K562 (cell line): ENCODE measurements at regions not wholly inside any gene's neighbourhood (a gene's known extent, or its start where the extent isn't known, plus 50 kb on each side); places are given as distances from the start of the nearest gene placed in this dataset.

Source experiments
- ATAC-seq: fragments of 200-7000 bp; cut with Tn5 transposase; 3 replicates; pipeline ENCODE4 v1.9.1; 2020; ENCODE audit warnings: moderate library complexity
- BruUV-seq: library from RNA; stranded (reverse); fragments of 400-500 nt; replicated peaks from 2 replicates; lab custom pipeline; 2021; lab: Mats Ljungman, UMichigan
- CTCF ChIA-PET: fragments of 300-600 bp; formaldehyde crosslinking; extraction: SDS; loops from one replicate; lab custom pipeline; 2021; ENCODE audit warnings: low intra/inter-chr PET ratio; lab: Yijun Ruan, JAX
- POLR2A ChIA-PET: fragments of 300-600, 350-650 bp; sonication (Branson Sonifier 250); formaldehyde crosslinking; extraction: SDS; loops from one replicate; lab custom pipeline; 2021; ENCODE audit warnings: antibody characterized with exemption, inconsistent platforms; lab: Yijun Ruan, JAX
- DNase-seq, 4 experiments: peaks; one replicate each; pipeline versions ENCODE4 v3.0.0 to v3.0.0-alpha.2; 2011 to 2018; ENCODE audit warnings: low spot score in 3 of 4, mixed read lengths in 3 of 4; ENCODE audit errors: extremely low read depth in 1 of 4
- FAIRE-seq: peaks from 2 replicates; lab custom pipeline; 2011; peaks lifted over from hg19 to GRCh38; lab: Jason Lieb, UNC
- H2AFZ ChIP-seq: 2 replicates; pipeline ENCODE4 v1.6.0; 2011; ENCODE audit warnings: low read depth, low read length, control low read depth, inconsistent platforms
- H3K27ac ChIP-seq: fragments of 200-600 bp; 3 replicates; pipeline ENCODE4 v1.8.0; 2011; ENCODE audit warnings: low read depth, mild to moderate bottlenecking, control low read depth, inconsistent platforms, low read length, moderate library complexity, mixed read lengths; ENCODE audit errors: extremely low read depth
- H3K27me3 ChIP-seq, 2 experiments: fragments of 300-600 bp in 1 of 2; 2 replicates in 1 of 2; 3 replicates in 1 of 2; pipeline versions ENCODE4 v1.6.0 to v1.8.0; 2011; ENCODE audit warnings: inconsistent platforms in 2 of 2, low read length in 2 of 2, mild to moderate bottlenecking in 1 of 2, mixed read lengths in 1 of 2, moderate library complexity in 1 of 2; ENCODE audit not compliant: control insufficient read depth in 2 of 2, insufficient read depth in 2 of 2
- H3K36me3 ChIP-seq: fragments of 300-600 bp; 3 replicates; pipeline ENCODE4 v1.8.0; 2011; ENCODE audit warnings: mild to moderate bottlenecking, low read length, inconsistent platforms; ENCODE audit not compliant: control insufficient read depth, insufficient read depth
- H3K4me1 ChIP-seq, 2 experiments: fragments of 200-600 bp in 1 of 2; replicated peaks in 1 of 2; 2 replicates in 1 of 2; 3 replicates in 1 of 2; pipeline versions ENCODE4 v1.5.1 to v1.8.0; 2011; ENCODE audit warnings: inconsistent platforms in 2 of 2, low read length in 2 of 2, mild to moderate bottlenecking in 1 of 2, mixed read lengths in 1 of 2, moderate library complexity in 1 of 2; ENCODE audit not compliant: control insufficient read depth in 2 of 2, insufficient read depth in 2 of 2
- H3K4me2 ChIP-seq: 2 replicates; pipeline ENCODE4 v1.6.1; 2011; ENCODE audit warnings: low read length, control low read depth, inconsistent platforms, mixed read lengths; ENCODE audit not compliant: insufficient read depth
- H3K4me3 ChIP-seq: fragments of 200-600 bp; sonication (generic), shearing (Covaris generic); 2 replicates; pipeline ENCODE4 v1.5.1; 2016; ENCODE audit warnings: control low read depth, inconsistent platforms
- H3K79me2 ChIP-seq: fragments of 200-600 bp; 3 replicates; pipeline ENCODE4 v1.8.0; 2011; ENCODE audit warnings: low read length, inconsistent platforms; ENCODE audit not compliant: control insufficient read depth, insufficient read depth
- H3K9ac ChIP-seq, 2 experiments: 2 replicates each; pipeline versions ENCODE4 v1.6.0 to v1.6.1; 2011; ENCODE audit warnings: low read depth in 2 of 2, low read length in 2 of 2, control low read depth in 1 of 2, inconsistent platforms in 1 of 2, mild to moderate bottlenecking in 1 of 2, mixed read lengths in 1 of 2; ENCODE audit not compliant: insufficient read depth in 1 of 2
- H3K9me1 ChIP-seq: one replicate; pipeline ENCODE4 v1.6.0; 2011; ENCODE audit warnings: inconsistent platforms, mild to moderate bottlenecking, low read length, moderate library complexity; ENCODE audit not compliant: control insufficient read depth, insufficient read depth
- H3K9me3 ChIP-seq: replicated peaks from 2 replicates; pipeline ENCODE4 v1.5.1; 2011; ENCODE audit warnings: low read depth, low read length, inconsistent platforms; ENCODE audit not compliant: control insufficient read depth, insufficient read depth
- H4K20me1 ChIP-seq: replicated peaks from 2 replicates; pipeline ENCODE4 v1.6.1; 2011; ENCODE audit warnings: low read length, inconsistent platforms, mixed read lengths; ENCODE audit not compliant: control insufficient read depth, insufficient read depth
- GATAD2A ChIP-seq: fragments of 450-650 bp; IDR thresholded peaks from 2 replicates; pipeline ENCODE4 v1.6.1; 2017
- SAFB ChIP-seq: fragments of 200-400 bp; formaldehyde crosslinking; IDR thresholded peaks from 2 replicates; pipeline ENCODE4 v1.6.1; 2017; ENCODE audit warnings: low read depth, low read length, borderline replicate concordance
- TAF15 ChIP-seq: fragments of 200-400 bp; formaldehyde crosslinking; IDR thresholded peaks from 2 replicates; pipeline ENCODE4 v1.6.1; 2017; ENCODE audit warnings: mild to moderate bottlenecking, low read depth, low read length, moderate library complexity
- USF2 ChIP-seq: sonication (generic); formaldehyde crosslinking; IDR thresholded peaks from 2 replicates; pipeline ENCODE4 v1.5.0; 2020; ENCODE audit warnings: missing genetic modification reagents
- ZNF24 ChIP-seq: fragments of 450-650 bp; IDR thresholded peaks from 2 replicates; pipeline ENCODE4 v1.6.1; 2016
- WGBS: fragments of 100-300 bp; shearing (Covaris generic); methylation state at CpG from one replicate; pipeline ENCODE4 v1.1.6; 2016; ENCODE audit warnings: low coverage, mixed read lengths; ENCODE audit not compliant: insufficient coverage; ENCODE audit errors: missing lambda C conversion rate; 5-methylcytosine and 5-hydroxymethylcytosine counted together
- in situ Hi-C: fragments of 300-500 bp; cut with MboI; formaldehyde crosslinking; loops from 4 replicates; pipeline ENCODE4 v1.15.0; 2018; ENCODE audit warnings: inconsistent platforms, mixed read lengths
- intact Hi-C: fragments of 100-400 bp; cut with micrococcal nuclease; formaldehyde crosslinking; loops from 2 replicates; pipeline ENCODE4 v1.14.2; 2022

- TF ChIP-seq TAF15 (no peak), USF2 (CRISPR knock-in tag) (no peak), SAFB (no peak)
These were observed 295.8 kb upstream of the MTPN start (continued) for GRCh38 chr7:136272934-136273333.

GRCh38 chr7:136267822-136268221, 290.7 kb upstream of the MTPN start:
- FAIRE-seq (no peak), DNase-seq (no peak), ATAC-seq (no peak)
- Histone ChIP-seq H4K20me1 (no peaks in the 10 kb centered on the region), H3K9me1 (no peaks in the 10 kb centered on the region), H3K4me2 (no peak overlapping the region), H3K9ac (no peak overlapping the region), H3K36me3 (no peaks in the 10 kb centered on the region), H3K4me3 (no peak overlapping the region), H3K79me2 (no peaks in the 10 kb centered on the region), H3K4me1 (no peaks in the 10 kb centered on the region), H3K27me3 (no peaks in the 10 kb centered on the region), H3K9me3 (peaks cover 10% of the 10 kb centered on the region; the same call in 1 of the 2 replicates), H2AFZ (no peak overlapping the region), H3K27ac (no peak overlapping the region)
- ChIA-PET CTCF (no interaction called here), POLR2A (interaction anchor here (1.4 kb wide), 1 partner anchor 9 kb away, joined by 7 read pairs; no protein-coding TSS in a partner anchor)
- TF ChIP-seq GATAD2A (no peak), ZNF24 (peak; percentile 82; the same call in 1 of the 2 replicates)
- intact Hi-C loops (no loop called here), in situ Hi-C loops (no loop called here)
- WGBS: 38% methylated on average over 2 of the region's 2 CpGs
- no TSS peak for BruUV-seq
